Adrenal gland (tissue), 9 donors: ENCODE measurements at regions not wholly inside any gene's neighbourhood (a gene's known extent, or its start where the extent isn't known, plus 50 kb on each side); places are given as distances from the start of the nearest gene placed in this dataset.

Experiments used
- DNase-seq, 7 donors: peaks; one replicate each; pipeline ENCODE4 v3.0.0-alpha.2; 2019 to 2020
- H3K27ac ChIP-seq, 5 donors: fragments of 200-600 bp; sonication (generic) in 4 of 5; 1 replicate in 3 of 5; 2 replicates in 2 of 5; pipeline versions ENCODE4 v1.5.1 to v1.8.0; 2016 to 2020; ENCODE audit warnings: mild to moderate bottlenecking in 1 of 5
- H3K27me3 ChIP-seq: fragments of 200-600 bp; 2 replicates; pipeline ENCODE4 v1.8.0; 2021
- H3K36me3 ChIP-seq, 2 donors: fragments of 200-600 bp; replicated peaks in 1 of 2; 1 replicate in 1 of 2; 2 replicates in 1 of 2; pipeline versions ENCODE4 v1.5.1 to v1.8.0; 2018 to 2022
- H3K4me1 ChIP-seq, 2 donors: fragments of 200-600 bp; replicated peaks in 1 of 2; 1 replicate in 1 of 2; 2 replicates in 1 of 2; pipeline versions ENCODE4 v1.5.1 to v1.8.0; 2018 to 2021
- H3K4me3 ChIP-seq, 4 donors: fragments of 200-600 bp; sonication (generic) in 3 of 4; one replicate each; pipeline ENCODE4 v1.5.1; 2016 to 2018
- H3K9me3 ChIP-seq, 3 donors: fragments of 200-600 bp; sonication (generic) in 1 of 3; replicated peaks in 1 of 3; 1 replicate in 2 of 3; 2 replicates in 1 of 3; pipeline versions ENCODE4 v1.5.1 to v1.8.0; 2016 to 2021
- CTCF ChIP-seq, 6 experiments: fragments of 450-650 bp in 4 of 6; fragments of 200-600 bp in 2 of 6; sonication (generic) in 1 of 6; IDR thresholded peaks; 1 replicate in 5 of 6; 2 replicates in 1 of 6; pipeline versions ENCODE4 v1.5.1 to v1.8.0; 2016 to 2021; ENCODE audit warnings: antibody characterized with exemption in 6 of 6, mild to moderate bottlenecking in 2 of 6, moderate library complexity in 1 of 6
- POLR2A ChIP-seq, 2 donors: fragments of 450-650 bp; IDR thresholded peaks; one replicate each; pipeline ENCODE4 v1.6.1; 2017; ENCODE audit warnings: antibody characterized with exemption in 2 of 2, mild to moderate bottlenecking in 2 of 2, moderate library complexity in 1 of 2
- WGBS, 4 donors: extraction: QIAGEN DNeasy Blood & Tissue Kit in 2 of 4; methylation state at CpG; one replicate each; pipeline versions ENCODE4 v1.1.5 to v1.1.7; 2013 to 2017; 5-methylcytosine and 5-hydroxymethylcytosine counted together
- intact Hi-C, 2 donors: fragments of 100-400 bp; cut with DNase I; formaldehyde crosslinking; loops; one replicate each; pipeline versions ENCODE4 v1.14.1 to v1.15.0; 2022 to 2023
- donor health status: healthy with polysubstance abuse.
- donor health status: Bipolar disorder and iron deficiency.
- donor health status: DM: yes; HTN: yes; CAD: no.
- donor health status: DM: no; HTN: no; CAD: no.
- donor health status: DM: no; HTN: no; CAD: no.

GRCh38 chr4:100722866-100723459, 205.1 kb upstream of the EMCN start:
- Histone ChIP-seq H3K27me3 (no peaks in the 10 kb centered on the region), H3K9me3 (peaks cover 0 to 10% (median 0%) of the 10 kb centered on the region in 3 donors), H3K27ac (no peak overlapping the region), H3K36me3 (no peaks in the 10 kb centered on the region), H3K4me1 (peaks cover 0 to 4% of the 10 kb centered on the region in 2 donors), H3K4me3 (no peak overlapping the region)
- no peak for TF ChIP-seq POLR2A (IDR thresholded peaks at IDR 0.05)
- TF ChIP-seq CTCF (IDR thresholded peaks at IDR 0.05), result no peak
- whole genome bisulfite sequencing, 4 donors, result 44 to 52% (median 48%) methylated on average over 3 of the region's 3 CpGs
- DNase-seq, result no peak
- intact Hi-C loops, result no loop called here

GRCh38 chr4:100722133-100722532, 204.3 kb upstream of the EMCN start:
- Histone ChIP-seq H3K27me3 (no peaks in the 10 kb centered on the region), H3K36me3 (no peaks in the 10 kb centered on the region), H3K27ac (no peak overlapping the region), H3K9me3 (peaks cover 0 to 10% (median 0%) of the 10 kb centered on the region in 3 donors), H3K4me3 (no peak overlapping the region), H3K4me1 (peaks cover 0 to 4% of the 10 kb centered on the region in 2 donors)
- intact Hi-C loops, result no loop called here
- 54 to 80% (median 68%) methylated on average over 2 of the region's 2 CpGs for WGBS, 4 donors
- TF ChIP-seq CTCF (IDR thresholded peaks at IDR 0.05), result no peak
- no peak for TF ChIP-seq POLR2A (IDR thresholded peaks at IDR 0.05)
- no peak for DNase-seq

GRCh38 chr4:100721490-100721889, 203.7 kb upstream of the EMCN start:
- H3K4me3 ChIP-seq, result no peak overlapping the region
- H3K36me3 ChIP-seq, result no peaks in the 10 kb centered on the region
- peaks cover 0 to 4% of the 10 kb centered on the region in 2 donors for H3K4me1 ChIP-seq
- no peak overlapping the region for H3K27ac ChIP-seq
- no peaks in the 10 kb centered on the region for H3K27me3 ChIP-seq
- DNase-seq, result no peak
- peaks cover 0 to 10% (median 0%) of the 10 kb centered on the region in 3 donors for H3K9me3 ChIP-seq
- TF ChIP-seq CTCF (IDR thresholded peaks at IDR 0.05) (no peak), POLR2A (IDR thresholded peaks at IDR 0.05) (no peak)
- intact Hi-C loops, result no loop called here

- DNase-seq, result no peak
- intact Hi-C loops, result no loop called here
- peaks cover 0 to 4% of the 10 kb centered on the region in 2 donors for H3K4me1 ChIP-seq
- H3K4me3 ChIP-seq, result no peak overlapping the region
- H3K27me3 ChIP-seq, result no peaks in the 10 kb centered on the region
- peak overlapping the region in 1 of 5 donors; percentile 11 for H3K27ac ChIP-seq
- TF ChIP-seq CTCF (IDR thresholded peaks at IDR 0.05) (no peak), POLR2A (IDR thresholded peaks at IDR 0.05) (no peak)
- WGBS, 4 donors, result 73 to 82% (median 73%) methylated on average over 2 of the region's 2 CpGs
- peaks cover 0 to 10% (median 0%) of the 10 kb centered on the region in 3 donors for H3K9me3 ChIP-seq
- H3K36me3 ChIP-seq, result no peaks in the 10 kb centered on the region
These were observed 203.3 kb upstream of the EMCN start for GRCh38 chr4:100721077-100721476.
